WTC11 (cell line): ENCODE measurements at regions not wholly inside any gene's neighbourhood (a gene's known extent, or its start where the extent isn't known, plus 50 kb on each side); places are given as distances from the start of the nearest gene placed in this dataset.

Source experiments
- ATAC-seq: fragments of 200-7000 bp; cut with Tn5 transposase; 2 replicates; pipeline ENCODE4 v1.10.0; 2021; ENCODE audit warnings: mild to moderate bottlenecking, moderate library complexity
- CTCF ChIA-PET: fragments of 300-600 bp; sonication (Branson Sonifier 250); formaldehyde crosslinking; loops from one replicate; lab custom pipeline; 2021; ENCODE audit warnings: antibody characterized with exemption; lab: Charles Lee
- POLR2A ChIA-PET: fragments of 350-600 bp; sonication (Branson Sonifier 250); formaldehyde crosslinking; loops from one replicate; lab custom pipeline; 2021; ENCODE audit warnings: antibody characterized with exemption; lab: Charles Lee
- DNase-seq: peaks from one replicate; pipeline ENCODE4 v3.0.0; 2021; ENCODE audit warnings: low spot score
- H3K27ac Mint-ChIP-seq: 2 replicates; pipeline ENCODE4 v1.8.0; 2021; ENCODE audit warnings: mixed read lengths
- H3K27me3 Mint-ChIP-seq: 2 replicates; pipeline ENCODE4 v1.8.0; 2021; ENCODE audit warnings: low read depth, mild to moderate bottlenecking, moderate library complexity, mixed read lengths
- H3K36me3 Mint-ChIP-seq: 2 replicates; pipeline ENCODE4 v1.8.0; 2021; ENCODE audit warnings: mixed read lengths
- H3K4me1 Mint-ChIP-seq: 2 replicates; pipeline ENCODE4 v1.8.0; 2022; ENCODE audit warnings: mixed read lengths
- H3K4me3 Mint-ChIP-seq: 2 replicates; pipeline ENCODE4 v1.8.0; 2021; ENCODE audit warnings: mild to moderate bottlenecking, moderate library complexity, mixed read lengths
- H3K9me3 Mint-ChIP-seq: 2 replicates; pipeline ENCODE4 v1.8.0; 2021; ENCODE audit warnings: mixed read lengths
- CREM ChIP-seq: sonication (generic); formaldehyde crosslinking; IDR thresholded peaks from 2 replicates; pipeline ENCODE4 v1.8.1; 2022; ENCODE audit warnings: mild to moderate bottlenecking, missing genetic modification reagents, moderate library complexity
- ESRRA ChIP-seq: sonication (generic); formaldehyde crosslinking; IDR thresholded peaks from 2 replicates; pipeline ENCODE4 v1.8.1; 2022; ENCODE audit warnings: mild to moderate bottlenecking, missing genetic modification reagents, borderline replicate concordance
- FOXP1 ChIP-seq: sonication (generic); formaldehyde crosslinking; IDR thresholded peaks from 2 replicates; pipeline ENCODE4 v1.8.0; 2022; ENCODE audit warnings: missing genetic modification reagents, mild to moderate bottlenecking, moderate library complexity, borderline replicate concordance
- GTF2I ChIP-seq: fragments of 250-450 bp; sonication (Bioruptor Pico); conservative IDR thresholded peaks from 2 replicates; pipeline ENCODE4 v1.4.0; 2021; ENCODE audit warnings: mild to moderate bottlenecking
- HMGXB4 ChIP-seq: sonication (generic); formaldehyde crosslinking; IDR thresholded peaks from 2 replicates; pipeline ENCODE4 v1.8.1; 2023; ENCODE audit warnings: mild to moderate bottlenecking, moderate library complexity, missing genetic modification reagents
- IRF1 ChIP-seq: sonication (generic); formaldehyde crosslinking; IDR thresholded peaks from 2 replicates; pipeline ENCODE4 v1.8.0; 2023; ENCODE audit warnings: missing genetic modification reagents
- IRF2 ChIP-seq: sonication (generic); formaldehyde crosslinking; IDR thresholded peaks from 2 replicates; pipeline ENCODE4 v1.8.0; 2022; ENCODE audit warnings: low read depth, missing genetic modification reagents, borderline replicate concordance
- JUN ChIP-seq: sonication (generic); formaldehyde crosslinking; IDR thresholded peaks from 2 replicates; pipeline ENCODE4 v1.8.0; 2023; ENCODE audit warnings: mild to moderate bottlenecking, missing genetic modification reagents
- NFATC4 ChIP-seq: fragments of 250-450 bp; sonication (Bioruptor Pico); IDR thresholded peaks from 2 replicates; pipeline ENCODE4 v1.9.0; 2021; ENCODE audit warnings: mild to moderate bottlenecking
- NR2C2 ChIP-seq: sonication (generic); formaldehyde crosslinking; IDR thresholded peaks from 2 replicates; pipeline ENCODE4 v1.8.0; 2022; ENCODE audit warnings: mild to moderate bottlenecking, missing genetic modification reagents
- PREB ChIP-seq: sonication (generic); formaldehyde crosslinking; IDR thresholded peaks from 2 replicates; pipeline ENCODE4 v1.8.1; 2022; ENCODE audit warnings: mild to moderate bottlenecking, missing genetic modification reagents, moderate library complexity, borderline replicate concordance
- PRRX2 ChIP-seq: fragments of 250-450 bp; sonication (Bioruptor Pico); IDR thresholded peaks from 2 replicates; pipeline ENCODE4 v1.8.0; 2021; ENCODE audit warnings: mild to moderate bottlenecking
- RELA ChIP-seq: sonication (generic); formaldehyde crosslinking; IDR thresholded peaks from 2 replicates; pipeline ENCODE4 v1.8.1; 2022; ENCODE audit warnings: missing genetic modification reagents, mild to moderate bottlenecking, borderline replicate concordance
- TP53 ChIP-seq: sonication (generic); formaldehyde crosslinking; IDR thresholded peaks from 2 replicates; pipeline ENCODE4 v1.8.1; 2023; ENCODE audit warnings: mild to moderate bottlenecking, missing genetic modification reagents
- USF2 ChIP-seq: sonication (generic); formaldehyde crosslinking; IDR thresholded peaks from 2 replicates; pipeline ENCODE4 v1.8.1; 2023; ENCODE audit warnings: mild to moderate bottlenecking, missing genetic modification reagents, moderate library complexity
- ZNF121 ChIP-seq: sonication (generic); formaldehyde crosslinking; IDR thresholded peaks from 2 replicates; pipeline ENCODE4 v1.8.0; 2023; ENCODE audit warnings: missing genetic modification reagents
- ZNF138 ChIP-seq: sonication (generic); formaldehyde crosslinking; conservative IDR thresholded peaks from 2 replicates; pipeline ENCODE4 v1.8.1; 2022; ENCODE audit warnings: mild to moderate bottlenecking, moderate library complexity, missing genetic modification reagents
- ZNF416 ChIP-seq: fragments of 250-450 bp; sonication (Bioruptor Pico); IDR thresholded peaks from 2 replicates; pipeline ENCODE4 v1.9.0; 2021; ENCODE audit warnings: mild to moderate bottlenecking, inconsistent platforms
- ZNF671 ChIP-seq: fragments of 250-450 bp; sonication (Bioruptor Pico); IDR thresholded peaks from 2 replicates; pipeline ENCODE4 v1.8.0; 2021; ENCODE audit warnings: mild to moderate bottlenecking
- TF ChIP-seq, protein P1 (sequence below): sonication (generic); formaldehyde crosslinking; IDR thresholded peaks from 2 replicates; pipeline ENCODE4 v1.8.1; 2023; ENCODE audit warnings: mild to moderate bottlenecking, missing genetic modification reagents
- TF ChIP-seq, protein P2 (sequence below): fragments of 250-450 bp; sonication (Bioruptor Pico); IDR thresholded peaks from 2 replicates; pipeline ENCODE4 v2.1.2; 2022; ENCODE audit warnings: mild to moderate bottlenecking, moderate library complexity
- TF ChIP-seq, protein P3 (sequence below): sonication (generic); formaldehyde crosslinking; IDR thresholded peaks from 2 replicates; pipeline ENCODE4 v1.8.1; 2022; ENCODE audit warnings: missing genetic modification reagents, borderline replicate concordance

- TF ChIP-seq HMGXB4 (CRISPR knock-in tag) = no peak
Observed at GRCh38 chr4:124997124-124997523, 284.6 kb upstream of the ANKRD50 start (continued).

- ChIA-PET POLR2A (no interaction called here), CTCF (no interaction called here)
- TF ChIP-seq ZNF138 = no peak
- no peak for TF ChIP-seq FOXP1 (CRISPR knock-in tag)
- Mint-ChIP-seq H3K36me3 (no peaks in the 10 kb centered on the region), H3K9me3 (no peaks in the 10 kb centered on the region), H3K27me3 (no peaks in the 10 kb centered on the region), H3K4me1 (no peaks in the 10 kb centered on the region), H3K27ac (no peak overlapping the region), H3K4me3 (no peak overlapping the region)
- DNase-seq (no peak), ATAC-seq (no peak)
Observed at GRCh38 chr4:124993838-124994237, 281.3 kb upstream of the ANKRD50 start.

DNA sequence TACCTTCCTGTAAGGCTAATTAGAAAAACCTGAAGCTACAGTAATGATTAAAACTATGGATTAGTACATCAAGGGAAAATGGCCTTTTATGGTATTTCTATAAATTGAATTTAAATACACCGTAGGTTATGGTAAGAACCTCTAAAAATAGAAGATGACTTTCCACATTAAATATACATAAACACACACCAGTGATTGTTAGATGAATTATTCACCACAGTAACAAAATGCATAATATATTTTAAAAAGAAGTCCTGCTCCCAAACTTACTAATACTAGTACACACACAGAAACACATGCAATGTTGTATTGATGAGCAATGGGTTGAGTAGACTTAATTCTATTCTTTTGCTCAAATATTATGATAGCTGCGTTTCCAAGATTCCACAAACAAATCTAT, 277.9 kb upstream of the ANKRD50 start:
- no peak for ATAC-seq
- Mint-ChIP-seq H3K27ac (no peak overlapping the region), H3K4me1 (no peaks in the 10 kb centered on the region), H3K9me3 (0 out of 2 replicates have a peak, but pooled peaks cover 4% of the 10 kb centered on the region), H3K4me3 (no peak overlapping the region), H3K27me3 (no peaks in the 10 kb centered on the region), H3K36me3 (no peaks in the 10 kb centered on the region)
- no peak for DNase-seq
- CTCF ChIA-PET = no interaction called here
- POLR2A ChIA-PET = no interaction called here
- no peak for TF ChIP-seq ZNF416 (CRISPR knock-in tag)
- no peak for TF ChIP-seq NFATC4 (CRISPR knock-in tag)
- no peak for TF ChIP-seq IRF1 (CRISPR knock-in tag)
- TF ChIP-seq GTF2I (CRISPR knock-in tag) = no peak
- no peak for TF ChIP-seq TP53 (CRISPR knock-in tag)
- TF ChIP-seq, protein P1, sequence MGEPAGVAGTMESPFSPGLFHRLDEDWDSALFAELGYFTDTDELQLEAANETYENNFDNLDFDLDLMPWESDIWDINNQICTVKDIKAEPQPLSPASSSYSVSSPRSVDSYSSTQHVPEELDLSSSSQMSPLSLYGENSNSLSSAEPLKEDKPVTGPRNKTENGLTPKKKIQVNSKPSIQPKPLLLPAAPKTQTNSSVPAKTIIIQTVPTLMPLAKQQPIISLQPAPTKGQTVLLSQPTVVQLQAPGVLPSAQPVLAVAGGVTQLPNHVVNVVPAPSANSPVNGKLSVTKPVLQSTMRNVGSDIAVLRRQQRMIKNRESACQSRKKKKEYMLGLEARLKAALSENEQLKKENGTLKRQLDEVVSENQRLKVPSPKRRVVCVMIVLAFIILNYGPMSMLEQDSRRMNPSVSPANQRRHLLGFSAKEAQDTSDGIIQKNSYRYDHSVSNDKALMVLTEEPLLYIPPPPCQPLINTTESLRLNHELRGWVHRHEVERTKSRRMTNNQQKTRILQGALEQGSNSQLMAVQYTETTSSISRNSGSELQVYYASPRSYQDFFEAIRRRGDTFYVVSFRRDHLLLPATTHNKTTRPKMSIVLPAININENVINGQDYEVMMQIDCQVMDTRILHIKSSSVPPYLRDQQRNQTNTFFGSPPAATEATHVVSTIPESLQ (CRISPR knock-in tag) = no peak
- TF ChIP-seq USF2 (CRISPR knock-in tag) = no peak
- TF ChIP-seq, protein P2, sequence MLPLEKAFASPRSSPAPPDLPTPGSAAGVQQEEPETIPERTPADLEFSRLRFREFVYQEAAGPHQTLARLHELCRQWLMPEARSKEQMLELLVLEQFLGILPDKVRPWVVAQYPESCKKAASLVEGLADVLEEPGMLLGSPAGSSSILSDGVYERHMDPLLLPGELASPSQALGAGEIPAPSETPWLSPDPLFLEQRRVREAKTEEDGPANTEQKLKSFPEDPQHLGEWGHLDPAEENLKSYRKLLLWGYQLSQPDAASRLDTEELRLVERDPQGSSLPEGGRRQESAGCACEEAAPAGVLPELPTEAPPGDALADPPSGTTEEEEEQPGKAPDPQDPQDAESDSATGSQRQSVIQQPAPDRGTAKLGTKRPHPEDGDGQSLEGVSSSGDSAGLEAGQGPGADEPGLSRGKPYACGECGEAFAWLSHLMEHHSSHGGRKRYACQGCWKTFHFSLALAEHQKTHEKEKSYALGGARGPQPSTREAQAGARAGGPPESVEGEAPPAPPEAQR (CRISPR knock-in tag) = no peak
- no peak for TF ChIP-seq PREB
- TF ChIP-seq NR2C2 (CRISPR knock-in tag) = no peak
- no peak for TF ChIP-seq ZNF121
- TF ChIP-seq, protein P3, sequence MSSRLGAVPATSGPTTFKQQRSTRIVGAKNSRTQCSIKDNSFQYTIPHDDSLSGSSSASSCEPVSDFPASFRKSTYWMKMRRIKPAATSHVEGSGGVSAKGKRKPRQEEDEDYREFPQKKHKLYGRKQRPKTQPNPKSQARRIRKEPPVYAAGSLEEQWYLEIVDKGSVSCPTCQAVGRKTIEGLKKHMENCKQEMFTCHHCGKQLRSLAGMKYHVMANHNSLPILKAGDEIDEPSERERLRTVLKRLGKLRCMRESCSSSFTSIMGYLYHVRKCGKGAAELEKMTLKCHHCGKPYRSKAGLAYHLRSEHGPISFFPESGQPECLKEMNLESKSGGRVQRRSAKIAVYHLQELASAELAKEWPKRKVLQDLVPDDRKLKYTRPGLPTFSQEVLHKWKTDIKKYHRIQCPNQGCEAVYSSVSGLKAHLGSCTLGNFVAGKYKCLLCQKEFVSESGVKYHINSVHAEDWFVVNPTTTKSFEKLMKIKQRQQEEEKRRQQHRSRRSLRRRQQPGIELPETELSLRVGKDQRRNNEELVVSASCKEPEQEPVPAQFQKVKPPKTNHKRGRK (CRISPR knock-in tag) = no peak
- no peak for TF ChIP-seq PRRX2 (CRISPR knock-in tag)
- no peak for TF ChIP-seq CREM (CRISPR knock-in tag)
- TF ChIP-seq IRF2 (CRISPR knock-in tag) = no peak
- TF ChIP-seq ESRRA (CRISPR knock-in tag) = no peak
- no peak for TF ChIP-seq JUN (CRISPR knock-in tag)
- no peak for TF ChIP-seq RELA (CRISPR knock-in tag)
- TF ChIP-seq ZNF671 = no peak
